K562 (cell line): ENCODE measurements at regions not wholly inside any gene's neighbourhood (a gene's known extent, or its start where the extent isn't known, plus 50 kb on each side); places are given as distances from the start of the nearest gene placed in this dataset.

Experiments used
- BRCA1 ChIP-seq, 2 experiments: fragments of 450-650 bp in 1 of 2; sonication (generic) in 1 of 2; formaldehyde crosslinking in 1 of 2; IDR thresholded peaks; 2 replicates each; pipeline versions ENCODE4 v1.5.0 to v1.6.1; 2017 to 2020; ENCODE audit warnings: mild to moderate bottlenecking in 1 of 2, missing genetic modification reagents in 1 of 2
- CTCF ChIP-seq, 3 experiments: IDR thresholded peaks in 2 of 3; conservative IDR thresholded peaks in 1 of 3; 2 replicates each; pipeline ENCODE4 v1.5.1; 2011 to 2012; ENCODE audit warnings: low read length in 3 of 3, mild to moderate bottlenecking in 3 of 3, control low read depth in 2 of 3, improper control_type of control experiment in 1 of 3, inconsistent platforms in 1 of 3, low read depth in 1 of 3, mixed read lengths in 1 of 3, moderate library complexity in 1 of 3; ENCODE audit not compliant: insufficient read depth in 2 of 3
- POLR2A ChIP-seq: fragments of 450-650 bp; conservative IDR thresholded peaks from 2 replicates; pipeline ENCODE4 v1.6.1; 2016
- ZNF143 ChIP-seq: sonication (generic); formaldehyde crosslinking; IDR thresholded peaks from 2 replicates; pipeline ENCODE4 v1.9.0; 2022; ENCODE audit warnings: mild to moderate bottlenecking, missing genetic modification reagents
- ZNF24 ChIP-seq: fragments of 450-650 bp; IDR thresholded peaks from 2 replicates; pipeline ENCODE4 v1.6.1; 2016

GRCh38 chr1:185541871-185542301 is 192.3 kb upstream of the HMCN1 start:
- TF ChIP-seq ZNF143 (no peak), BRCA1 (IDR thresholded peaks at IDR 0.05) (no peak), BRCA1 (CRISPR knock-in tag; IDR thresholded peaks at IDR 0.05) (no peak), CTCF (IDR thresholded peaks at IDR 0.05 in 2 of 3, conservative IDR thresholded peaks at IDR 0.05 in 1 of 3; ENCODE audit: insufficient read depth in 2 of 3, low read depth in 1 of 3, low read length in 3 of 3) (no peak), ZNF24 (no peak), POLR2A (no peak)
